ENCODE measurements at regions not wholly inside any gene's neighbourhood (a gene's known extent, or its start where the extent isn't known, plus 50 kb on each side); places are given as distances from the start of the nearest gene placed in this dataset.
A peak's percentile ranks its signal among the peaks of the same experiment; 100 is the strongest.

DNA sequence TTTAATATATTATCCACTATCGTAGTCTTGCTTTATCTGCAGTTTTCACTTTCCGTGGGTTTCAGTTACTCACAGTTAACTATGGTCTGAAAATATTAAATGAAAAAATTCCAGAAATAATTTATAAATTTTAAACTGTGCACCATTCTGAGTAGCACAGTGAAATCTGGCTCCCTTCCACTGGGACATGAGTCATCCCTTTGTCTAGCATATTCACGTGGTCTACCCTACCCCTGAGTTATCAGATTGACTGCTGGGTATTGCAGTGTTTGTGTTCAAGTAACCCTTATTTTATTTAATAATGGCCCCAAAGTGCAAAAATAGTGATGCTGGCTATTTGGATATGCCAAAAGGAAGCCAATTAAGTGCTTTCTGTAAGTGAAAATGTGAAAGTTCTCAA lies 539.5 kb upstream of the AGTR1 start (continued):
- TF ChIP-seq, protein P1, sequence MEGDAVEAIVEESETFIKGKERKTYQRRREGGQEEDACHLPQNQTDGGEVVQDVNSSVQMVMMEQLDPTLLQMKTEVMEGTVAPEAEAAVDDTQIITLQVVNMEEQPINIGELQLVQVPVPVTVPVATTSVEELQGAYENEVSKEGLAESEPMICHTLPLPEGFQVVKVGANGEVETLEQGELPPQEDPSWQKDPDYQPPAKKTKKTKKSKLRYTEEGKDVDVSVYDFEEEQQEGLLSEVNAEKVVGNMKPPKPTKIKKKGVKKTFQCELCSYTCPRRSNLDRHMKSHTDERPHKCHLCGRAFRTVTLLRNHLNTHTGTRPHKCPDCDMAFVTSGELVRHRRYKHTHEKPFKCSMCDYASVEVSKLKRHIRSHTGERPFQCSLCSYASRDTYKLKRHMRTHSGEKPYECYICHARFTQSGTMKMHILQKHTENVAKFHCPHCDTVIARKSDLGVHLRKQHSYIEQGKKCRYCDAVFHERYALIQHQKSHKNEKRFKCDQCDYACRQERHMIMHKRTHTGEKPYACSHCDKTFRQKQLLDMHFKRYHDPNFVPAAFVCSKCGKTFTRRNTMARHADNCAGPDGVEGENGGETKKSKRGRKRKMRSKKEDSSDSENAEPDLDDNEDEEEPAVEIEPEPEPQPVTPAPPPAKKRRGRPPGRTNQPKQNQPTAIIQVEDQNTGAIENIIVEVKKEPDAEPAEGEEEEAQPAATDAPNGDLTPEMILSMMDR (conservative IDR thresholded peaks at IDR 0.05; ENCODE audit: low read depth in 2 of 2), result no peak

DNA sequence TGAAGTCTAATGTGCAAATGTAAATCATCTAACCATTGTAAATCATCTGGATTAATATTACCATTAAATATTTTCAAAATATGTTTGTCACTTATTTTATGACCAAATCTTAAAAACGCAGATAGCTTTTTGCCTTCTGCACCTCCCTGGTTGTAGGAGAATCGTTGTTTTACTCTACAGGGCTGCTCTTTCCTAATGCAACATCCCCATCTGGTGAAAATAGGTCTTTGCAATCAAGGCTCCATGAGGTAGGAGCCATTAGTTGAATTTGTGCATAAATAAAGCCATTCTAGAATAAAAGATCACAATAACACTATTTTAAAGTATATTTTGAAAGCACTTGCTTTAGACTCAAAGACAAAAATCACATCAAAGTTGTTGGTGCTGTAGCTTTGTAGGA lies 535.6 kb upstream of the AGTR1 start:
- Histone ChIP-seq H3K9me2 (ENCODE audit: insufficient read depth) (0 out of 2 replicates have a peak, but pooled peaks cover 7% of the 10 kb centered on the region), H3K36me3 (ENCODE audit: insufficient read depth) (no peaks in the 10 kb centered on the region), H3K79me2 (replicated peaks; ENCODE audit: insufficient read depth) (no peaks in the 10 kb centered on the region), H3K4me1 (ENCODE audit: insufficient read depth) (no peaks in the 10 kb centered on the region), H3F3A (replicated peaks; ENCODE audit: low read depth) (no peaks in the 10 kb centered on the region), H3K27ac (ENCODE audit: low read depth) (no peak overlapping the region), H2AFZ (no peak overlapping the region), H4K20me1 (replicated peaks; ENCODE audit: insufficient read depth) (no peaks in the 10 kb centered on the region), H3K4me3 (no peak overlapping the region), H3K27me3 (ENCODE audit: insufficient read depth) (no peaks in the 10 kb centered on the region), H3K4me2 (no peak overlapping the region)
- ATAC-seq (peak; percentile 39; the same call in 1 of the 3 replicates), DNase-seq (ENCODE audit: low spot score) (peak; percentile 20)
- Mint-ChIP-seq H3K4me3 (no peak overlapping the region), H3K4me1 (peaks cover 7% of the 10 kb centered on the region; the same call in 1 of the 3 replicates), H3K36me3 (ENCODE audit: low read depth) (peaks cover 17% of the 10 kb centered on the region; the same call in 2 of the 3 replicates), H3K27me3 (ENCODE audit: insufficient read depth, low read depth, poor library complexity) (peaks cover 4% of the 10 kb centered on the region), H3K27ac (no peak overlapping the region), H3K9me3 (peaks cover 14% of the 10 kb centered on the region)
- TF ChIP-seq JUNB (IDR thresholded peaks at IDR 0.05; ENCODE audit: unreplicated experiment) (no peak), CREB1 (CRISPR knock-in tag; IDR thresholded peaks at IDR 0.05; ENCODE audit: low read depth) (no peak), ZNF331 (CRISPR knock-in tag; IDR thresholded peaks at IDR 0.05; ENCODE audit: low read depth) (no peak), EZH2phosphoT487 (IDR thresholded peaks at IDR 0.05; ENCODE audit: unreplicated experiment) (no peak), POLR2AphosphoS5 (IDR thresholded peaks at IDR 0.05; ENCODE audit: low read depth) (no peak)
- TF ChIP-seq, protein P1 (conservative IDR thresholded peaks at IDR 0.05; ENCODE audit: low read depth in 2 of 2), result peak; percentile 50 to 60

DNA sequence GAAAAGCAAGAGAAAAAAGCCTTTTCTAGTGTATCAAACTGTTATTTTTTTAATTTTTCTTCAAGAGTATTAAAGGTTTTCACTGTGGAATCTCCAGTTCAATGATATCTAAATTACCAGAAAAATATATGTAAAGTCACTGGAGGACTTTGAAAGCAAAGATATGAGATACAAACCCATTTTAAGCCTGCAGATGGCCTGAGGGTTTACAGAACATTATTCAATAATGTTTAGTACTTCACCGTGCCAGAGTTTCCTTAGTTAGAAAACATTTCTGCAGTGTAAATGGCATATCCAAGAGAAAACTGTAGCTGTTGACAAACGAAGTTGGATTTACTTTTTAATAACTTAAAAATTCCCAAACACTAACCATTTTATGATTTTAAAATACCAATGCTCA lies 529.4 kb upstream of the AGTR1 start:
- Mint-ChIP-seq H3K36me3 (ENCODE audit: low read depth) (no peaks in the 10 kb centered on the region), H3K9me3 (peaks cover 3% of the 10 kb centered on the region; the same call in 1 of the 3 replicates), H3K4me3 (no peak overlapping the region), H3K27ac (no peak overlapping the region), H3K27me3 (ENCODE audit: insufficient read depth, low read depth, poor library complexity) (peaks cover 2% of the 10 kb centered on the region), H3K4me1 (no peaks in the 10 kb centered on the region)
- H3K27me3 ChIP-seq (ENCODE audit: insufficient read depth), result no peaks in the 10 kb centered on the region
- no peaks in the 10 kb centered on the region for H4K20me1 ChIP-seq (replicated peaks; ENCODE audit: insufficient read depth)
- H3F3A ChIP-seq (replicated peaks; ENCODE audit: low read depth), result no peaks in the 10 kb centered on the region
- no peaks in the 10 kb centered on the region for H3K9me2 ChIP-seq (ENCODE audit: insufficient read depth)
- H3K4me3 ChIP-seq, result no peak overlapping the region
- no peaks in the 10 kb centered on the region for H3K36me3 ChIP-seq (ENCODE audit: insufficient read depth)
- no peak overlapping the region for H2AFZ ChIP-seq
- H3K4me1 ChIP-seq (ENCODE audit: insufficient read depth), result no peaks in the 10 kb centered on the region
- H3K79me2 ChIP-seq (replicated peaks; ENCODE audit: insufficient read depth), result no peaks in the 10 kb centered on the region
- no peak overlapping the region for H3K4me2 ChIP-seq
- H3K27ac ChIP-seq (ENCODE audit: low read depth), result no peak overlapping the region
- no peak for ATAC-seq
- no peak for DNase-seq (ENCODE audit: low spot score)
- TF ChIP-seq, protein P2, sequence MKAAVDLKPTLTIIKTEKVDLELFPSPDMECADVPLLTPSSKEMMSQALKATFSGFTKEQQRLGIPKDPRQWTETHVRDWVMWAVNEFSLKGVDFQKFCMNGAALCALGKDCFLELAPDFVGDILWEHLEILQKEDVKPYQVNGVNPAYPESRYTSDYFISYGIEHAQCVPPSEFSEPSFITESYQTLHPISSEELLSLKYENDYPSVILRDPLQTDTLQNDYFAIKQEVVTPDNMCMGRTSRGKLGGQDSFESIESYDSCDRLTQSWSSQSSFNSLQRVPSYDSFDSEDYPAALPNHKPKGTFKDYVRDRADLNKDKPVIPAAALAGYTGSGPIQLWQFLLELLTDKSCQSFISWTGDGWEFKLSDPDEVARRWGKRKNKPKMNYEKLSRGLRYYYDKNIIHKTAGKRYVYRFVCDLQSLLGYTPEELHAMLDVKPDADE (IDR thresholded peaks at IDR 0.05), result no peak
- TF ChIP-seq JUNB (IDR thresholded peaks at IDR 0.05; ENCODE audit: unreplicated experiment), result no peak
- TF ChIP-seq NANOG (IDR thresholded peaks at IDR 0.05; ENCODE audit: borderline replicate concordance), result no peak
- TF ChIP-seq STAT1 (IDR thresholded peaks at IDR 0.05; ENCODE audit: unreplicated experiment), result no peak
- TF ChIP-seq, protein P1 (conservative IDR thresholded peaks at IDR 0.05; ENCODE audit: low read depth in 2 of 2), result no peak
- no peak for TF ChIP-seq ZNF114 (CRISPR knock-in tag; IDR thresholded peaks at IDR 0.05)
- TF ChIP-seq ZNF331 (CRISPR knock-in tag; IDR thresholded peaks at IDR 0.05; ENCODE audit: low read depth), result no peak
- no peak for TF ChIP-seq POLR2AphosphoS5 (IDR thresholded peaks at IDR 0.05; ENCODE audit: low read depth)
- TF ChIP-seq CREB1 (CRISPR knock-in tag; IDR thresholded peaks at IDR 0.05; ENCODE audit: low read depth), result no peak
- no peak for TF ChIP-seq EZH2phosphoT487 (IDR thresholded peaks at IDR 0.05; ENCODE audit: unreplicated experiment)
- no peak for TF ChIP-seq EZH2 (IDR thresholded peaks at IDR 0.05; ENCODE audit: low read depth, unreplicated experiment)

Measured in GM23338 (cell line).